ENCODE measurements at regions not wholly inside any gene's neighbourhood (a gene's known extent, or its start where the extent isn't known, plus 50 kb on each side); places are given as distances from the start of the nearest gene placed in this dataset.
"Not testable (repeated sequence)": the region's sequence is repeated elsewhere in the genome, so short reads cannot be mapped to it uniquely, and the experiment has no call there.

DNA sequence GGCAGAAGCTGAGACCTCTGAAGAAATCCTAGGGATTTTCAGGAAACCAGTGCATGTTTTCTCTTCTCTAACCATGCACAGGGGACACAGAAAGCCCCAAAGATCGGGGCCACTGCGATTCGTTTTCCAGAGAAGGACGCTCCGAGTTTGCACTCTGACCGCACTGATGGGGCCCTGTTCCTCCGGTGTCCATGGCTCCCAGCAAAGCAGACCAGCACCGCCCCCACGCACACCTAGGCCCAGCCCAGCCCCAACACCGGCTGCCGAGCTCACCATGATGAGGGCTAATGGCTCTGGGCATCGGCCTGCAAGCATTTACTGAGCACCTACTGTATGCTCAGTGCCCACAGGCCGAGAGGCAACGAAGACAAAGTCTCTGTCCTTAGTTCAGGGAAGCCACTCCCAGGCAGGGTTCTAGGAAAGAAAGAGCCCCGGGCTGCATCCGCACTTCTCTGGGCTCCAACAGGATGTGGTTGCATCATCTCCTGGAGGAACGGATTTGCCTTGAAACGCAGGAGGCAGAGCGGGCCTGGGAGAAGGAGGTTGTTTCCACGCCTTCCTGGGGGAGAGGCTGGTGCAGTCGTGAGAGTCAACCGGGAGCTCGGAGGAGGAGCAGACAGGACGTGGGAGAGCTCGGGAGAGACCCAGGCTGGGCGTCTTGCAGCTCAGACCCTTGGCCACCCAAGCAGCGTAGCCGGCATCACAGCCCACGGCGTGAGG lies 5460.9 kb upstream of the TPTE start:
- intact Hi-C loops (cut with DNase I); DNase-seq: not testable (repeated sequence)
- ATAC-seq (ENCODE audit: poor library complexity), result peak; percentile 44

DNA sequence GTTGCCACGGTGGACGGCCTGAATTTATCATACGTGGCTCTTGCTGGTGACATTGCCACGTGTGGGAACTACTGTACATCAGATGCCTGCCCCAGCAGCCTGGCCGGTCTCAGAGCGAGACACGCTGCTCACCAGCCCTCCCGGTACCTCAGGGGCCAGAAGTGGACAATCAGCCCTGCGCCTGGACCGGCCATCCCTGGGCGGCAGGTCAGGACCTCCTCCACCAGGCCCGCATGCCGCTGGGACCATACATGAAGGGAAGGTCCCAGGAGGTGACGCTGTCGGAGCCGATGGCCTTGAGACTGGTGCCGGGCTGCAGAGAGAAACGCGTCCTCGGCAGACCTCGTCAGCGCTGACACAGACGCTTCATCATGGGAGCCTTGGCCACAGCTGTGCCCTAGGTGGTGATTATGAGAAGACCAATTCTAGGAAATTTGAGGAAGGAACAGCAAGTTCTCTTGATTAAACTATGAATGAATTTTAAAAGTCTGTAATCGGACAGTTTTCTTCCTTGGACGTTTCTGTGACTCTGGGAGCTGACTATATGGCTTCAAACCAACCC lies 5456.7 kb upstream of the TPTE start:
- intact Hi-C loops (cut with DNase I), result not testable (repeated sequence)
- peak; percentile 70 for DNase-seq
- peak; percentile 55 for ATAC-seq (ENCODE audit: poor library complexity)

DNA sequence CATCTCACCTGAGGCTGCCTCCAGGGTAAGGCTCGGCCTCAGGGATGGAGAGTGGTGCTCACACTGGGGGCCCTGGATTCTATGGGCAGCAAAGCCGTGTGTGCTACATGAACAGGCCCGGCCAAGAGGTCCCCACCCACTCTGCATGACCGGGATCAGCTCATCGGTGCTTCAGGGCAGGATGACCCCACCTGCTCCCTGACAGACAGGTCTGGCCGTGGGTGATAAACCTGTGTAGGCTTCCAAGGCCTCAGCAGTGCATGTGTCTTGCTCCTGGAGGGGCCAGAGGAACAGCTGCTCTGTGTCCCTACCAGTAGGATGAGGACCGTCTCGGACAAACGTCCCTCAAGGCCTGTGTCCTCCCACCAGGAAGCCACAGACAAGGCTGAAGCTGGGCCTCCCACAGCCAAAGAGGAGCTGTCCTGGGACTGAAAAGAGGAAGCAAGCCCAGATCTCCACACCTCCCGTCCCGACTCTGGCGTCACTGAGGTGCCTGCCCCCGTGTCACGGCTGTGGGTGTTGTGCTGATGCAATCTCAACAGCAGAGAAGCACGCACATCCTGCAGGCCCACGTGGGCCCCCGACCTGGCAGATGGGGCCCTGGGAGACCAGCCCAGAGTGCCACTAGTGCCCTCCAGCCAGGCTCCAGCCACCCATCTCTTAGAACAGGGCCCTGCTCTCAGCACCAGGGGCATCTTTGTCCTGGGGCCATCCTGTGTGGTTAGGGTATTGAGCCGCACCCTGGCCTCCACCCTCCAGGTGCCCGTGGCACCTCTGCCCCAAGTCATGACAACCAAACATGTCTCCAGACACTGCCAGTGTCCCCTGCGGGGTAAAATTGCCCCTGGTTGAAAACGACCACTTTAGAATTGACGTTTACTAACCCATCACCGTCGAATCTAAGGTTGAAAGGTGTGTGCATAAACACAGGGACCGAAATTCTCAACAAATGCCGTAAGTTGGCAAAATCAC lies 5455.9 kb upstream of the TPTE start:
- intact Hi-C loops (cut with DNase I), result not testable (repeated sequence)
- DNase-seq (peak; percentile 89), ATAC-seq (ENCODE audit: poor library complexity) (peak; percentile 72)

DNA sequence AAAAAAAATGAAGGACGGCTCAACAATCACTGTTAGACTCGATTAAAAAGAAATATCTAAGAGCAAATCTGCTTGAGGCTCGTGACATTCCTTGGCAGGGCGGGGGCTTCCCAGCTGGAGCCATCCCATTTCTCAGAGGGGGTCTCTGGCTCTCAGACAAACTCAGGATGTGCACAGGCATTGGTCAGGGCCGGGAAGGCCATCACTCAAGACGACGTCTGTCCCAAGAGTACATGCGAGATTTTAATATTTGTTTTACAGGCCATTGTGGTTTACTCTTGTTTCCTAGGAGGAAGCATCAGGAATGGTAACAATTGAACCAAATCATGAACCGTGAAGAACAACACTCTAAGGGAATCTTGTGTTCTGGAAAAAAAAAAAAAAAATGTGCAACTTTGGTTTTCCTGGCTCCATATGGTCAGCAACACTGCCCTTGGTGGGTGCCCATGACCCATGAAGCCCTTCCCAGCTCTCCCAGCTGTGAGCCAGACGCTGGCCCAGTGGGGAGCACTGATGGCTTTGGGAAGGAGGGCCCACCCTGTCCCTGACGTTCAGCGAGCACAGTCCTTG lies 5454.6 kb upstream of the TPTE start:
- intact Hi-C loops (cut with DNase I); DNase-seq; ATAC-seq (ENCODE audit: poor library complexity): not testable (repeated sequence)

DNA sequence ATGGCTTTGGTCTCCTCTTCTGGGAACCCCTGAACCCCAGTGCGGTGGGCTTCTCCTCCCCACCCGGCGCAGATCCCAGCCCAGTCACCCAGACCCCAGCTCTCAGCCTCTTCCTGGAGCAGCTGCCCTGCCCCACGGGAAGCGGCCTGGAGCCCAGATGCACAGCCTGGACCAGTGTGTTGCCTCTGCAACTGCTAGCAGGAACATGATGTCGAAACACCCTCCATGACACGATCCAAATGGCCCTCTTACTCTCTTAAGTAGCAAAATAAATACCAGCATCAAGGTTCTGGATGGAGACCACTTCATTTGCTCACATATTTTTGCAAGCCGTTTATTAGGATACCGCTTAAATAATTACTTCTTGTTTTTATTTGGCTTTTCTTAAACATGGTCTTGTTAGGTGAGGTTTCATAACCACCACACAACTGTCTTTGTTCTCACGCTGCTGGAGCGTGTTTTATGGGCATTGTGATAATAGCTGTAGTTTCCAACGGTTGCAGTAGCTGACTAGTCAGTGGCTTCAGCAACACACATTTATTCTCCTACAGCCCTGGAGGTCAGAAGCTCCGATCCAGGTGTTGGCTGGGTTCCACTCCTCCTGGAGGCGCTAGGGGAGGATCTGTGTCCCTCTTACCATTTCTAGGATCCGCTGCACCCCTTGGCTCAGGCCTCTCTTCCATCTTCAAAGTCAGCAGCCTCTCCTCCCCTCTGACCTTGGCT lies 5453.9 kb upstream of the TPTE start:
- DNase-seq; intact Hi-C loops (cut with DNase I): not testable (repeated sequence)
- peak; percentile 40 for ATAC-seq (ENCODE audit: poor library complexity)

DNA sequence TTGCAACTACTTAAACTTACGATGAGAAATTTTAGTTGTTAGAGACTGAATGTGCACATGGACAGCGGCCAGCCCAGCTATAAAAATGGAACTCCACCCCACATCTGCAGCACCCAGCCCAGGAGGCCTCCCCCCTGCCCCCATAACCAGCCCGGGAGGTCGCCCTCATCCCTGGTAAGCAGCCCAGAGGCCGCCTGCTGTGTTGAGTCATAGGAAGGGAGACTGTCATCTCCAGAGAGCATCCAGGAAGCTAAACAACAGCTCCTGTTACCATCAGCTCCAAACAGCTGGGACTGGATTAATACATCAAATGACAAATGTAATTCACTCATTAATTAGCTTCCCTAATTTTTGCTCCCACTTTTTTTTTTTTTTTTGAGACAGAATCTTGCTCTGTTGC lies 5452.7 kb upstream of the TPTE start:
- intact Hi-C loops (cut with DNase I); DNase-seq: not testable (repeated sequence)
- peak; percentile 66 for ATAC-seq (ENCODE audit: poor library complexity)

DNA sequence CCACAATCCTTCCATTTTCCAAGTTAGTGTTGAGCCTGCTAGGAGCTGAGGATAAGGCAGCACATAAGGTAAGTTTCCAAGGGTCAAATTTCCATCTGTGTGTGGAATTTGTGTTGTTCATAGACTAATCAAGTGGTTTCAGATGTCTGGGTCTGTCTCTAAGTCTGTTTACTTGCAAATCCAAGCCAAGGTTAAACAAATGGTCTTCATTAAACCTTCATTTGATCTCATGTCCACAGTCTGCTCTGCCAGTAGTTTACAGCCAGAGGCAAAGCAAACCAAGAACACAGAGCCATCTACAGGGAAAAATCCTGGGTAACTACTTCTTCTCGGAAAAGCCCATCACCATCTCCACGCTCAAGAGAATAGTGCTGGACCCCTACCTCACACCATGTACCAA lies 5450.2 kb upstream of the TPTE start:
- intact Hi-C loops (cut with DNase I); DNase-seq: not testable (repeated sequence)
- peak; percentile 34 for ATAC-seq (ENCODE audit: poor library complexity)

DNA sequence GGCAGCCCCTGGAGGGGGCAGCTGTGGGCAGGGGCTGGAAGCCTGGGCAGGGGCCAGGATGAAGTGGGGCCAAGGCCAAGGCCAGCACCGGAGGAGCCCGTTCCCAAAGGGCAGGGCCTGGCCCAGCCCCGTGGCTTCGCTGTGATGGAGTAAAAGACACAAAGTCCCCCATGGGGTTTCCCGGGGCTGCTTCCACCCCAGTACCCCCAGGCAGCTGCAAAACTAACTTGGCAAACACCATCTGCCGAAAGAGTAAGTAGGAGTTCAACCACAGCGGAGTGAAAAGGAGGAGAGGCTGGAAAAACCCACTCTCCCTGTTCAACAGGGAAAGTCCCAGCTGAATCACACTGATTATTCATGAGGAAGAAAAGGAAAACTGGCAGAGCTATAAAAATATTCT lies 5444.5 kb upstream of the TPTE start:
- DNase-seq; intact Hi-C loops (cut with DNase I): not testable (repeated sequence)
- ATAC-seq (ENCODE audit: poor library complexity), result peak; percentile 42

DNA sequence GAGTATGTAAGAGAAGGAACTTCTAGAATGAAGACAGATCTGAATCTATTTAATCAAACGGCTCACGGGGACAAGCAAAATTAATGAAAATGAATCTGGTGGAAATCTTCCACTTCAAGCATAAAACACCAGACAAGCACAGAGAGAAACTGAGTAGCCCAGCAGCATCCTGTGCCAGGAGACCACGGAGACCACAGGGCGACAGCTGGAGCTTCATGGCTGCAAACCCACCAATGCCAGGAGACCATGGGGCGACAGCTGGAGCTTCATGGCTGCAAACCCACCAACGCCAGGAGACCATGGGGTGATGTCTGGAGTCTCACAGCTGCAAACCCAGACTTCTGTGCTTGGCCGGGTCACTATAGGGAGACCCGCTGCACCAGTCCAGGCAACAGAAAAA lies 5442.0 kb upstream of the TPTE start:
- DNase-seq; intact Hi-C loops (cut with DNase I): not testable (repeated sequence)
- ATAC-seq (ENCODE audit: poor library complexity), result peak; percentile 7

DNA sequence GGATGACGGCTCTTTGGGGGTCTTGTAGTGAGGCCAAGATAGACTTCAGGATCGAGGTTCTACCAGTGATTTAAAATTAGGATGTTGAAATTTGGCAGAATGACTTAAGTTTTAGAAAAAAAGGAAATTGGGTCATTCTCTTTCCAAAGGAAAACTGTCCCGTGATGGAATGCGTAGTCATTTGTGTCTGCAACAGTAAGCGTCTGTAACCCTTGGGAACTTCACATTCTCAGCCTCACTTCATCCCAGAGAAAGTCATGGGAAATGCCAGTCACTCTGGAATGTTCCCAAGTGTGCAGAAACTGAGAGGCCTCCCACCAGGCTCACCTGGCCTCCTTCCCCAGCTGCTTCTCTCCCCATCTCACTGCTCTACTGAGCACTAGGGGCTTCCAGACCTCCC lies 5441.4 kb upstream of the TPTE start:
- peak; percentile 70 for ATAC-seq (ENCODE audit: poor library complexity)
- intact Hi-C loops (cut with DNase I); DNase-seq: not testable (repeated sequence)

DNA sequence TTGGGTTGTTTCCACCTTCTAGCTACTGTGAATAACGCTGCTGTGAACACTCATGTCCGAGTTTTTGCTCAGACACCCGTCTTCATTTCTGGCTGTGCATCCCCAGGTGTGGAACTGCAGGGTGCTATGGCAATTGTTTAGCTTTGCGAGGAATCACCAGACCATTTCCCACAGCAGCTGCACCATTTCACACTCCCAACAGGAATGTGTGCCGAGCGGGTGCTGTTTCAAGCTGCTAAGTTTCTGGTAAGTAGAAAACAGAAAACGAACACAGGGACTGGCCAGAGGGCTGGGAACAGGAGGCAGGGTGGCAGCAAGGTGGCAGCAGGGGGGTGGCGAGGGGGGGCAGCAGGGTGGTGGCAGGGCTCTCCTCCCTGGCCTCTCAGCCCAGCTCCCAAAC lies 5437.1 kb upstream of the TPTE start:
- intact Hi-C loops (cut with DNase I); DNase-seq: not testable (repeated sequence)

DNA sequence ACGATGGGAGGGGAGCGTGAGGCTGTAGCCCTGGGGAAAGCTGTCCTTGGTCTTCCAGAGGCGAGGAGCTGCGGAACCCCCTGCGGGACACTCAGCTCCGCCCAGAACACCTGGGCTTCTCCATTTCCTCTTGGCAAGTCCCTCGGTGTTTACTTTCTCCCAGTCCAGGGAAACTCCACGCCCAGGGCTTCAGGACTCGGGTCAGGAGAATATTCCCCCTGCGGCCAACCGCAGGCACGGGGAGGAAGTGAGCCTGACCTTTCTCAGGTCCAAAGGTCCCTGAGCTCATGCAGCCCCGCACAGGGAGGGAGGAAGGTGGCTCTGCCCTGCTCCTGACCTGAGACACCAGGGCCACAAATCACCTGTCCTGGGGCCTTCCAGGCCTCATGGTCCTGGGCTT lies 5435.9 kb upstream of the TPTE start:
- ATAC-seq (ENCODE audit: poor library complexity); DNase-seq; intact Hi-C loops (cut with DNase I): not testable (repeated sequence)

More for the DNA sequence above, 5437.1 kb upstream of the TPTE start:
- not testable (repeated sequence) for ATAC-seq (ENCODE audit: poor library complexity)

DNA sequence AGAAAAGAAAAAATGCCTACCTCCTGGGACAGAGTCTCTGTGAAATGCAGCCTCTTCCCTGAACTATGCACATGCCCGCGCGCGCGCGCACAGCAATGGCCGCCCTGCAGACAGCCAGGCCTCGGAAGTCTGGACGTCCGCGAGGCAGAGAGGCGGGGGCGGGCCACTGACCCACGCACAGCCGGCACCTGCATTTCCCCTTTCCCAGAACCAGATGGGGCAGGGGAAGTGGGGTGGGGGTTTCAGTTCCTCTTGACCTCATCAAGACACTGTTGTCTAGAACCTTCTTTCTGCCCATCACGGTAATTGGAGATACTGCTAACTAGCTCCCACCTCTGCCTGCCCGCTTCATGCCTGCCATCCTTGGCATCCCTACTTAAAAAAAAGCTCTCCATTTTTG lies 5435.0 kb upstream of the TPTE start:
- DNase-seq, result peak; percentile 47
- intact Hi-C loops (cut with DNase I); ATAC-seq (ENCODE audit: poor library complexity): not testable (repeated sequence)

DNA sequence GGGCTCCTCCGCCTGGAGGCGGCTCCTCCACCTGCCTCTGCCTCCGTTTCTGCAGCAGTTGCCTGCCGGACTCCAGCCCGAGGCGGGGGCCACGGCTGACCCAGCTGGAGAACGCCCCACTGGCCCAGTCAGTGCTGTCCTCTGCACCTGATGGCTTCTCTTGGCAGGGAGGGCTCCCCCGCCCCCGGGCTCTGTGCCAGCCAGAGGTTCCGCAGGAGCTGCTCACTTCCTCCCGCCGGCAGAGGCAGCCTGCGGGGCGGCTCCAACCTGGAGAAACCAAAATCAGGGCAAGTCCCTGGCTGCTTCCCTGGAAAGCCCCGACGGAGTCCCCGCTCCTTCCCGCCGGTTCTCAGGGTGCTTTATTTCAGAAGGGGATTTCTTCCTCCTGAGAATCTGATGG lies 5432.6 kb upstream of the TPTE start:
- ATAC-seq (ENCODE audit: poor library complexity), result peak; percentile 57
- intact Hi-C loops (cut with DNase I); DNase-seq: not testable (repeated sequence)

DNA sequence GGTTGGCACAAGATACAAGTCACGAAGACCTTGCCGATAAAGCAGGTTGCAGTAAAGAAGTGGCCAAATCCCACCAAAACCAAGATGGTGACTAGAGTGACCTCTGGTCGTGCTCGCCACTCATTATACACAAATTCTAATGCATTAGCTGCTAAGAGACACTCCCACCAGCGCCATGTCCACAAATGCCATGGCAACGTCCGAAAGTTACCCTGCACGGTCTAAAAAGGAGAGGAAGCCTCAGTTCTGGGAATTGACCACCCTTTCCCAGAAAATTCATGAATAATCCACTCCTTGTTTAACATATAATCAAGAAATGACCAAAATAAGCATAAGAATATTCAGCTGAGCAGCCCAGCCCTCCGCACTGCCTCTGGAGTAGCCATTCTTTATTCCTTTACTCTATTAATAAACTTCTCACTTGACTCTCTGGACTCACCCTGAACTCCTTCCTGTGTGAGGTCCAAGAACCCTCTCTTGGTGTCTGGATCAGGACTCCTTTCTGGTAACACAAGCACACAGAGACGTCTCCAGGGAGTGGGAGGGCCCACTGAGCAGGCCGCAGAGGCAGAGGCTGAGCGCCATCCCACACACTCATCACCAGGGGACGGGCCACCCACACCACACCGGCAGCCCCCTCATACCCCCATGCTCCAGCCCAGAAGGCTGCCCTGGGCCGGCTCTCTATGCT lies 5431.8 kb upstream of the TPTE start:
- DNase-seq, result peak; percentile 59
- intact Hi-C loops (cut with DNase I), result not testable (repeated sequence)
- peak; percentile 69 for ATAC-seq (ENCODE audit: poor library complexity)

DNA sequence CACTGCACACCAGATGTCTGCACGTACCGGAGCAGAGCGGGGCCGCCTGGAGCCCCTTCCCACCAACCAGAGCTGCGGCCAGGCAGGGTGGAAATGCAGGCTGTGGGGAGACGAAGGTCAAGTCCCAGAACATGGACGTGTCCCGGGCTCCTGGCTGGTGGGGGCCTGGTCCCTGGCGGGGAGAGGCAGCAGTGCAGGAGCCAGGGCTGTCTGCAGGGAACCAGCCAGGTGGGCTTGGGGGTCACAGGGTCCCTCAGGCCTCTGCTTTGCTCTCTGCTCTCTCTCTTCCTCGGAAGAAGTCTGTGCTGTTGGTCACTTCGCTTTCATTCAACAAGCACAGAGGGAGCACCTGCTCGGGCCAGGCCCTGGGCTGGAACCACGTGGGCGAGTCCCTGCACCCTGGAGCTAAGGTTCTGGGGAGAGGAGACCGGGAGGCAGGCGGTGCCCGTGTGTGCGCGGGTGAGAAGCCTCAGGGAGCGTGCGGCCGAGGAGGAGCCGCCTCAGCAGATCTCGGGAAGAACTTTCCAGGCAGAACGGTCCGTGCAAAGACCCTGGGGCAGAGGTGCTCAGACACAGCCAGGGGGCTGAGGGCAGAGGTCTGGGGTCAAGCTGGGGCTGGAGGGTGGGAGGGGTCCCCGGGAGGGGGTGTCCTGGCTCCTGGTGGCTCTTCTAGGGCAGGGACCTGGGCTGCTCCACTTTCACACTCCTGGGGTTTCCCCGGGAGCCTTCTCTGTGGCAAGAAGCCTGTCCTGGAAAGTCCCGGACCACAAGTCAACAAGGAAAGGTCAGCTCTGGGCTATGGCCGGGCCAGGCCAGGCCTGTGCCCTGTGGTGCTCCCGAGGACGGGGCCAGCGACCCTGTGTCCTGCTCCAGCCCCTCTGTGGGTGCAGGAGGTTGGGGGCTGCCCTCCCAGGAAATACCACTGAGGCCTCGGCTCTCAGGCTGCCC lies 5431.0 kb upstream of the TPTE start:
- ATAC-seq (ENCODE audit: poor library complexity) (peak; percentile 24), DNase-seq (peak; percentile 30)

DNA sequence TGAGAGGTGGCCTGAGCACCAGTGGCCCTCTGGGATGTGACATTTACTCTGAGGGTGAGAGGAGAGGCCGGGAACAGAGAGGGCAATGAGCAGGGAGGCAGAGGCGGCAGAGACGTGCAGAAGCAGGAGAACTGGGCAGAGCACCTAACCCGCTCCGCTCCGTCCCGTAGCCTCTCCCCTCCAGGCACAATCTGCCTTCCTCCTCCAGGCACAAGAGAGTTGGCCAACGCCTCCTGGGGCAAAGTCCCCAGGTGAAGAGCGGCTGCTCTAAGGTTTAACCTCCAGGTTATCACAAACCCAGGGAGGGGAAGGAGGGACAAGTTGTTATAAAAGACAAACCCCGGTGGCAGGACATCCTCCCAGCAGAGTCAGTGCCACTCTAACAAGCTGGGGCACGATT lies 5430.1 kb upstream of the TPTE start:
- DNase-seq; ATAC-seq (ENCODE audit: poor library complexity); intact Hi-C loops (cut with DNase I): not testable (repeated sequence)

More for the DNA sequence above, 5431.0 kb upstream of the TPTE start:
- intact Hi-C loops (cut with DNase I), result not testable (repeated sequence)

Measured in Right ventricle myocardium superior (tissue), 1 donor.